CD4-positive, alpha-beta T cell treated with Interleukin-1 beta for 1 hour (primary cell): ENCODE measurements at regions not wholly inside any gene's neighbourhood (a gene's known extent, or its start where the extent isn't known, plus 50 kb on each side); places are given as distances from the start of the nearest gene placed in this dataset.

Experiments
- DNase-seq, 2 donors: peaks; one replicate each; pipeline ENCODE4 v3.0.0-alpha.2; 2020 to 2022

- DNase-seq: no peak
Measured at GRCh38 chr4:171142045-171142444, 671.2 kb upstream of the GALNTL6 start.

DNA sequence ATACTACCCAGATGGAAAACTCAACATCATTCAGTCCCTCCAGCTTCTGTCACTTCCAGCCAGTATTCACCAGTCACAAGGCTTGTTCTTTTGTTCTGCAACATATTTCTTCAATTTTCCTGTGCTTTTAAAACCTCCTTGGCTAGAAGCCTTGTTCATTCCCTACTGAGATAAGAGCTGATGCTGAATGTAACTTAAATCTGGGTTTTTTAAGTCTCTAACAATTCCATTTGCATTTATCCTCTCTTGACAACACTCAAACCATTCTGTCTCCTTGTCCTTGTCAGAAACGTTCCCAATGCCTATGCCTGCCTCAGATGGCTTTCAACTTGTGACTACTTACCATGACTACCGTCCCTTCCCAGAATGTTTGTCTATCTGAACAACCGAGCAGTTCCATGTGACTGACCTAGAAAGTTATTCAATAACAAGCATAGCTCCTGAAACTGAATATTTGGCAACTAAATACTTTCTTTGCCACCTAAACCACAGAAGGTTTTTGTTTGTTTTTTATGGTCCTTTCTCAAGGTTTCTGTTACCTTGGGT lies 682.9 kb upstream of the GALNTL6 start:
- no peak for DNase-seq

- DNase-seq: no peak
Measured at GRCh38 chr4:171118091-171118490, 695.1 kb upstream of the GALNTL6 start.

DNA sequence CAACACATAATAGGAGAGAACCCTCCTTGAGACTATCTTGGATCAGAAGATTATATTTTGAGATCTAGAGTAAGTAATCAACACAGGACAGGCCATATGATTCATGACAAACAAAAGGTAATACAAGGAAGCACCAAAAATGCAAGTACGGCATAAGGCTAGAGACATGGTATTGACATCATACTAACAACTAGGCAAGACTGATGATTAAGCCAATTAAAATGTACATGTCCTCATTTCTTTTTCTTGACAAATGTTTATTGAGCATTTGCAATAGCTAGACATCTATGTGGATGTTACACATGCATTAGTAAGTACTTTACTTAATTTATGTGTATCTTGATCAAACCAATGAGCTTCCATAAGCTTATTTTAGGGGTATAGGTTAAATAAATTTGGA lies 695.7 kb upstream of the GALNTL6 start:
- no peak for DNase-seq

DNA sequence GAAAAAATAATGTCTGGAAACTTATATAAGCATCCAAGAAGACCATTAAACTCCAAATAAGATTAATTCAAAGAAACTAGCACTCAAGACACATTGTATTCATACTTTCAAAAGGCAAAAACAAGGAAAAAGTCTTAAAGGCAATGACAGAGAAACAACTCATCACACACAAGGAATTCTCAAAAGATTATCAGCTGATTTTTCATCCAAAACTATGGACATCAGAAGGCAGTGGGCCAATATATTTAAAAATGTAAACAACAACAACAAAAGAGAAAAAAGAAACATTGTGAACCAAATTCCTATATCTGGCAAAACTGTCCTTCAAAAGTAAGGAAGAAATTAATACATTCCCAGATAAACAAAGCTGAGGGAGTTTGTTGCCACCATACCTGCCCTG lies 711.4 kb upstream of the GALNTL6 start:
- no peak for DNase-seq

GRCh38 chr4:171087089-171087488 lies 726.1 kb upstream of the GALNTL6 start:
- DNase-seq: no peak

GRCh38 chr4:171067422-171067821 lies 745.8 kb upstream of the GALNTL6 start:
- no peak for DNase-seq

DNA sequence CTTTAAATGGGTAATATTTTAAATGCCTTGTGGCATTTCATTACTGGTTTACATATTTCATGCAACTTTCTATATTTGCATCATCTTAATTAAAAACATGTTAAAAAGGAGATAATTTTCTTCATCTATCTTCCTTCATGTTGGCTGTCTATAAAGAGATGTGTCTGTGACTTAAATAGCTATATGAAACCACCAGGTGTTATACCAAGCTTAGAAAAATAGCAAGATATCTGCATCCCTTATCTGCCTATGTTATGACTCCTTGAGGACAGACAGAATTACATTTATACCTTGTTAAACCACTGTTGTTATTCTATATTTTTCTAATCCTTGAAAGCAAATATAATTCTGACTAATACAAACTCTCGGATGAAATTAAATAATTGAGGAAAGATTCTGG lies 763.8 kb upstream of the GALNTL6 start:
- no peak for DNase-seq

DNA sequence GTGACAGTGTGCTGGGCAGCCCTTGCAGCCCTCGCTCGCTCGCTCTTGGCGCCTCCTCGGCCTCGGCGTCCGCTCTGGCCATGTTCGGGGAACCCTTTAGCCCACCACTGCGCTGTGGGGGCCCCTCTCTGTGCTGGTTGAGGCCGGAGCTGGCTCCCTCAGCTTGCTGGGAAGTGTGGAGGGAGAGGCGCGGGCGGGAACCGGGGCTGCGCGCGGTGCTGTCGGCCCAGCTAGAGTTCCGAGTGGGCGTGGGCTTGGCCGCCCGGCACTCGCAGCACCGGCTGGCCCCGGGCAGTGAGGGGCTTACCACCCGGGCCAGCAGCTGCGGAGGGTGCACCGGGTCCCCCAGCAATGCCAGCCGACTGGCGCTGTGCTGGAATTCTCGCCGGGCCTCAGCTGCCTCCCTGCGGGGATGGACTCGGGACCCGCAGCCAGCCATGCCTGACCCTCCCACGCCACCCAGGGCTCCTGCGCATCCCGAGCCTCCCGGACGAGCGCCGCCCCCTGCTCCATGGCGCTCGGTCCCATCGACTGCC lies 770.1 kb upstream of the GALNTL6 start:
- DNase-seq: no peak

- DNase-seq: no peak
Measured at GRCh38 chr4:171035909-171036308, 777.3 kb upstream of the GALNTL6 start.

GRCh38 chr4:171031338-171031737 lies 781.9 kb upstream of the GALNTL6 start:
- DNase-seq: no peak

DNA sequence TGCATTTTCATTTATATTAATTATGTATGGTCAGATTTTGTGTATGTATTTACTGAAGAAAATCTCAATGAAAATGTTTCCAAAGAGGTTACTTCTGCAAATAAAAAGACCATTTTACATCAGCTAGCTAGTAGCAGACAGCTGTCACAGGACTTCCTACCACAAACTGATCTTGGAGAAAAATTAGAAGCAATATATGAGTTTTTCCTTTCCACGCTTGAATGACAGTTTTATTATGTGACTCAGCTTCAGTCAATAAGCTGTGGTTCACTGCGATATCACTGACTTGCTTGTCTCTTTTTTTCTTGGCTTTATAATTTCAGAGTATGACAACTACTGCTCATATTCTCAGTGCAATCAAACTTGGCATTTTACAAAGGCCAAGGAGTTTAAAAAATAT lies 787.4 kb upstream of the GALNTL6 start:
- no peak for DNase-seq

DNA sequence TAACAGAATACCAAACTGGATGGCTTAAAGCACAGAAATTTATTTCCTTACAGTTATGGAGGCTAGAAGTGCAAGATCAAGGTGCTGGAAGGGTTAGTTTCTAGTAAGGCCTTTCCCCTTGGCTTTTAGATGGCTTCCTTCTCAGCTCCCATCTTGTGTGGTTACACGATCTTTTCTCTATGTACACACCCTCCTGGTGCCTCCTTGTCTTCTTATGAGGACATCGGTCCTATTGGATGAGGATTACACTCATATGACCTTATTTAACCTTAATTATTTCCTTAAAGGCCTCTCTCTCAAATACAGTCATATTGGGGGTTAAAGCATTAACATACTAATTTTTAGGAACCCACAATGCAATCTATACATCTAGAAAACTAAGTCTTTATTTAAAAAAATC lies 787.9 kb upstream of the GALNTL6 start:
- no peak for DNase-seq

DNA sequence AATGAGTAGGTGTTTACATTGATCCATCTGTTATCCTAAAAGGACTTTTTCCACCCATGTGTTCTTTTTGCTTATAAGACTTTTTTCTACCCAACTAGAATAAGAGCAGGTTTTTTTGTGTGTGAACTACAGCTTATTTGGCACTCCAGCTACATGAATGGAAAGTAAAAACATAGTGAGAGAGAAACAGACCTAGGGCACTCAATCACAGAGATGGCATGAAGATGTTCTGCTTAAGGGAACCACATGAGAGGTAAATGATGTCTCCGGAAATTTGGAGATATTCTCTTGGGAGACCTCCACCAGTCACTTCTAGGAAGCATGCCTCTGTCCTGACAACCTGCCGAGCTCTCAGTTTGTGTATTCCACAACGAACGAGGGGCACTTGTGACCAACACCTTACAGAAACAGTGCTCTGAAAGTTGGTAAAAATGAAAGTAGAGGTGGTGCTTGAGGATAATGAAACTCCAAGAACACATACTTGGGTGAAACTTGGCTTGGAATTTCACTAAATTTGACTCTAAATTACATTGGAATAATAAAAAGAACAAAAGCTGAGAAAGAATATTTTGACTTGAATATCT lies 788.4 kb upstream of the GALNTL6 start:
- no peak for DNase-seq

GRCh38 chr4:171022824-171023230 lies 790.4 kb upstream of the GALNTL6 start:
- no peak for DNase-seq

DNA sequence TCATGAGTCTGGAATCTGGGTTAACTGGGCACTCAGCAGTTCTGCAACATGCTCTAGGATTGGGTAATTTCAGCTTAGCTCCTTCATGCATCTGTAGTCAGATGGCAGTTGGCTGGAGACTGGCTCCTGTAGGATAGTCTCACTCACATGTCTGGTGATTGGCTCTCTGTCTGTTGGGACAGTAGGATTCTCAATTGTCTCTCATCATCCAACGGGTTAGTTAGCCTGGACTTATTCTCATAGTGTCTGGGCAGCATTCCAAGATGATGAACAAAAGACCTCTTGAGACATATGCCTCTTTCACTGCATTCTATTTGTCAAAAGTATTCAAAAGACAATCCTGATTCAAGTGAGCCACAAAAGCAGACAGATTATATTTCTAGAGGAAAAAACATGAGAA lies 795.6 kb upstream of the GALNTL6 start:
- DNase-seq: no peak

DNA sequence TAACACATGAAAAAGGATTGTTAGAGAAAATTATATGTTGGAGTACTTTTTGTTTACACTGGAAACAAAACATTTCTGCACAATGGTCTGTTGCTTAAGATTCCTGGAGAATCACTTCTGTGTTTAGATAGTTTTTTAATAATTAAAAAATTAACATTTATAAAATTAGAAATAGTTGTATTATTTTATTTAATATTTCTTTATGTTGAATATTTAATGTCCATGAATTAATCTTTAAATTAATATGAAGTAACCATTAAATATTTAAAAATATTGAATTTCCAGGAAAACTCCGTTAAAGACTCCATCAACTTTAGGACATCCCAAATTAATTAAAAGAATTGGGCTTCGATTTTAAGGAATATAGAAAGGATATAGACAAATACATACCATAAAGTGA lies 797.1 kb upstream of the GALNTL6 start:
- no peak for DNase-seq

DNA sequence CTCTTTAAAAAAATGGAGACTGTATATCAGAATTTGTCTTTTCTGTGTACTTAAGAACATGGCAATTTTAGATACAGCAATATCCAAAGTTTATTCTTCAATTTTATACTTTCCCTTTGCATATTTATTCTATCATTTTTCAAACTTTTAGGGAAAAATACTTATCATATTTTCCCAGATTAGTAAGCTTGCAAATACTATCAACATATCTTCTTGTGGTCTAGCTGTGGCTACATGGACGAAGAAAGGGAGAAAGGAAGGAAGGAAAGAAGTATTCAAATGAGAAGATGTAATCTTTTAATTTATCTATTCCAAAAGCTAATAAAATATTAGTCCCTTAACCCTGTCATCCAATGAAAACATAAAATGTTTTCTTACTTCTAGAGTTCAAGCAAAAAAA lies 797.8 kb upstream of the GALNTL6 start:
- no peak for DNase-seq

- no peak for DNase-seq
Measured at GRCh38 chr4:171007618-171008390, 805.4 kb upstream of the GALNTL6 start.

DNA sequence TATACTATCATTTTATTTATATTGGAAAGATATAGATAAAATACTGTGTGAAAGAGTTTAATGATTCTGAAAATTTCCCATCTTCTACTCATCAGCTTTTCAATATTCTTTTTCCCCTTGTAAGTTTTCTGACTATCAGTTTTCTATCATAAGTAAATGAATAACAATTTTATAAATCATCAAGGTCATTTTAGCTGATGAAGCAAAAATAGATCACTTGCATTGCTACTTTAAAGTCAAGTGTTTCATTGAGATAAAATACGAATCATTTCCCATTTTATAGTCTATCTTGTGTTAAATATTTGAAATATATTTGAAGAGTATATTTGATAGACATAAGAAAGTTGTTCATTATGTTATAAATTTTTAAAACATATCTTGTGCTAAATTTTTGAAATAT lies 811.0 kb upstream of the GALNTL6 start:
- DNase-seq: no peak

GRCh38 chr4:170990989-170991589 lies 822.1 kb upstream of the GALNTL6 start:
- no peak for DNase-seq

GRCh38 chr4:170988446-170988845 lies 824.8 kb upstream of the GALNTL6 start:
- DNase-seq: no peak

GRCh38 chr4:170979736-170980135 lies 833.5 kb upstream of the GALNTL6 start:
- DNase-seq: no peak

GRCh38 chr4:170978990-170979389 lies 834.2 kb upstream of the GALNTL6 start:
- DNase-seq: no peak
